Parathyroid adenoma (tissue), 2 donors: ENCODE measurements at regions not wholly inside any gene's neighbourhood (a gene's known extent, or its start where the extent isn't known, plus 50 kb on each side); places are given as distances from the start of the nearest gene placed in this dataset.
"Not testable (repeated sequence)": the region's sequence is repeated elsewhere in the genome, so short reads cannot be mapped to it uniquely, and the experiment has no call there.

Experiments used
- H2AFZ ChIP-seq: fragments of 300-600 bp; sonication (generic); one replicate; pipeline ENCODE4 v1.7.0; 2017; ENCODE audit warnings: antibody characterized with exemption, mild to moderate bottlenecking
- H3K27ac ChIP-seq: fragments of 300-600 bp; sonication (generic); one replicate; pipeline ENCODE4 v1.7.0; 2017
- H3K27me3 ChIP-seq: fragments of 300-600 bp; sonication (generic); one replicate; pipeline ENCODE4 v1.7.0; 2017; ENCODE audit warnings: low read length; ENCODE audit not compliant: control insufficient read depth, insufficient read depth
- H3K36me3 ChIP-seq: fragments of 300-600 bp; sonication (generic); one replicate; pipeline ENCODE4 v1.7.0; 2017; ENCODE audit warnings: low read length; ENCODE audit not compliant: control insufficient read depth, insufficient read depth
- H3K4me1 ChIP-seq: fragments of 300-600 bp; sonication (generic); one replicate; pipeline ENCODE4 v1.7.0; 2017; ENCODE audit warnings: control low read depth
- H3K4me2 ChIP-seq: fragments of 300-600 bp; sonication (generic); one replicate; pipeline ENCODE4 v1.7.0; 2017; ENCODE audit warnings: low read length
- H3K4me3 ChIP-seq: fragments of 300-600 bp; sonication (generic); one replicate; pipeline ENCODE4 v1.7.0; 2017; ENCODE audit warnings: low read depth, low read length
- H3K79me2 ChIP-seq: fragments of 300-600 bp; sonication (generic); one replicate; pipeline ENCODE4 v1.7.0; 2017; ENCODE audit warnings: control low read depth
- H3K9ac ChIP-seq: fragments of 300-600 bp; sonication (generic); one replicate; pipeline ENCODE4 v1.7.0; 2017; ENCODE audit warnings: mild to moderate bottlenecking
- H3K9me3 ChIP-seq: fragments of 300-600 bp; sonication (generic); one replicate; pipeline ENCODE4 v1.7.0; 2017; ENCODE audit warnings: low read length; ENCODE audit not compliant: control insufficient read depth
- TF ChIP-seq, protein P1 (sequence below): fragments of 300-600 bp; sonication (generic); IDR thresholded peaks from one replicate; pipeline ENCODE4 v1.7.0; 2017; ENCODE audit warnings: antibody characterized with exemption, mild to moderate bottlenecking
- donor health status: primary hyperparathyroidism.

DNA sequence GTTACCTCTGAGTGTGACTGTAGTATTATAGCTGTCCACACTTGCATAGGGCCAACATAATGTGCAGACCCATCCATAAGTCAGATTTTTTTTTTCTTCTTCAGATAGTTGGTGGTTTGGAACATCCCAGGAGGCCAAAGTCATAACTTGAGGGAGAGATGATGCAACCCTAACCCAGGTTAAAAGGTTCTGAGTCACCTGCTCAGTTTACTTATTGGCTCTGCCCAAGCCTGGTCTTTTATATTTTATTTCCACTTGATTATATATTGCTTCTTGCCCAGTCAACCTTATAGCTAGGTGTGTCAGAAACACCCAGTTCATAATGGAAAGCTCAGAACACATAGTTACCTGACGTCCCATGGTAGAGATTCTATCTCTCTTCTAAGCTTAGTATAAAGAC, 113.1 kb upstream of the PCSK1 start:
- no peaks in the 10 kb centered on the region for H3K36me3 ChIP-seq
- H3K4me2 ChIP-seq, result no peak overlapping the region
- H3K9ac ChIP-seq, result no peak overlapping the region
- no peak overlapping the region for H2AFZ ChIP-seq
- H3K4me1 ChIP-seq, result no peaks in the 10 kb centered on the region
- TF ChIP-seq, protein P1, sequence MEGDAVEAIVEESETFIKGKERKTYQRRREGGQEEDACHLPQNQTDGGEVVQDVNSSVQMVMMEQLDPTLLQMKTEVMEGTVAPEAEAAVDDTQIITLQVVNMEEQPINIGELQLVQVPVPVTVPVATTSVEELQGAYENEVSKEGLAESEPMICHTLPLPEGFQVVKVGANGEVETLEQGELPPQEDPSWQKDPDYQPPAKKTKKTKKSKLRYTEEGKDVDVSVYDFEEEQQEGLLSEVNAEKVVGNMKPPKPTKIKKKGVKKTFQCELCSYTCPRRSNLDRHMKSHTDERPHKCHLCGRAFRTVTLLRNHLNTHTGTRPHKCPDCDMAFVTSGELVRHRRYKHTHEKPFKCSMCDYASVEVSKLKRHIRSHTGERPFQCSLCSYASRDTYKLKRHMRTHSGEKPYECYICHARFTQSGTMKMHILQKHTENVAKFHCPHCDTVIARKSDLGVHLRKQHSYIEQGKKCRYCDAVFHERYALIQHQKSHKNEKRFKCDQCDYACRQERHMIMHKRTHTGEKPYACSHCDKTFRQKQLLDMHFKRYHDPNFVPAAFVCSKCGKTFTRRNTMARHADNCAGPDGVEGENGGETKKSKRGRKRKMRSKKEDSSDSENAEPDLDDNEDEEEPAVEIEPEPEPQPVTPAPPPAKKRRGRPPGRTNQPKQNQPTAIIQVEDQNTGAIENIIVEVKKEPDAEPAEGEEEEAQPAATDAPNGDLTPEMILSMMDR, result no peak
- H3K27ac ChIP-seq, result no peak overlapping the region
- no peaks in the 10 kb centered on the region for H3K9me3 ChIP-seq
- H3K4me3 ChIP-seq, result no peak overlapping the region
- H3K27me3 ChIP-seq, result no peaks in the 10 kb centered on the region
- H3K79me2 ChIP-seq, result no peaks in the 10 kb centered on the region

- Histone ChIP-seq H3K27ac (no peak overlapping the region), H3K9ac (no peak overlapping the region), H3K36me3 (no peaks in the 10 kb centered on the region), H3K9me3 (no peaks in the 10 kb centered on the region), H2AFZ (no peak overlapping the region), H3K4me2 (no peak overlapping the region), H3K4me3 (no peak overlapping the region), H3K4me1 (no peaks in the 10 kb centered on the region), H3K27me3 (no peaks in the 10 kb centered on the region), H3K79me2 (no peaks in the 10 kb centered on the region)
- TF ChIP-seq, protein P1, result no peak
Measured at GRCh38 chr5:96547486-96547885, 114.4 kb upstream of the PCSK1 start.

- no peak overlapping the region for H3K27ac ChIP-seq
- no peaks in the 10 kb centered on the region for H3K27me3 ChIP-seq
- H3K36me3 ChIP-seq, result no peaks in the 10 kb centered on the region
- H3K4me1 ChIP-seq, result no peaks in the 10 kb centered on the region
- H2AFZ ChIP-seq, result no peak overlapping the region
- no peaks in the 10 kb centered on the region for H3K9me3 ChIP-seq
- no peak overlapping the region for H3K4me2 ChIP-seq
- H3K9ac ChIP-seq, result no peak overlapping the region
- H3K4me3 ChIP-seq, result no peak overlapping the region
- H3K79me2 ChIP-seq, result no peaks in the 10 kb centered on the region
- TF ChIP-seq, protein P1, result no peak
Measured at GRCh38 chr5:96548905-96549304, 113.3 kb upstream of the CAST start.

DNA sequence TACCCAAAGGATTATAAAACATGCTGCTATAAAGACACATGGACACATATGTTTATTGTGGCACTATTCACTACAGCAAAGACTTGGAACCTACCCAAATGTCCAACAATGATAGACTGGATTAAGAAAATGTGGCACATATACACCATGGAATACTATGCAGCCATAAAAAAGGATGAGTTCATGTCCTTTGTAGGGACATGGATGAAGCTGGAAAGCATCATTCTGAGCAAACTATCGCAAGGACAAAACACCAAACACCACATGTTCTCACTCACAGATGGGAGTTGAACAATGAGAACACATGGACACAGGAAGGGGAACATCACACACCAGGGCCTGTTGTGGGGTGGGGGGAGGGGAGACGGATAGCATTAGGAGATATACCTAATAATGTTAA, 101.3 kb upstream of the CAST start:
- H3K9ac ChIP-seq, H3K4me2 ChIP-seq, H3K9me3 ChIP-seq, H3K79me2 ChIP-seq, H3K27me3 ChIP-seq, H3K4me1 ChIP-seq, H3K36me3 ChIP-seq, H3K4me3 ChIP-seq, H2AFZ ChIP-seq, H3K27ac ChIP-seq: not testable (repeated sequence)

DNA sequence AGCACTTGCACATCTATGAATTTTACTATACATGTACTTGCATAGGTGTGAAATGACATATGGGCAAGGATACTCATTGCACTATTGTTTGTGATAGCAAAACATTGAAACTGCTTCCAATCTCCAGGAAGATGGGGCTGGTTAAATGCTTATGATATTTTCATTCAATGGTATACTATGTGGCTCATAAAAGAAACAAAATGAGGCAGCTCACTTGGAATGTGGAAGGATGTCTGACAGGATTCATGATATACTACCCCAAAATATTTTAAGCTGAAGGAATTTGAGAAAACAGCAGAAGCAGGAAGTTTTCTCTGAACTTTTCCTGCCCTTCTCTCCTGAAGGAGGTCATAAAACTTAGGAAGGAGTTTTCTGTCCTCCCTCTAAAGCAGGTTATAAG, 99.6 kb upstream of the CAST start:
- Histone ChIP-seq H3K4me2 (no peak overlapping the region), H3K36me3 (no peaks in the 10 kb centered on the region), H3K79me2 (no peaks in the 10 kb centered on the region), H3K9ac (no peak overlapping the region), H2AFZ (no peak overlapping the region), H3K27ac (no peak overlapping the region), H3K9me3 (no peaks in the 10 kb centered on the region), H3K4me1 (no peaks in the 10 kb centered on the region), H3K4me3 (no peak overlapping the region), H3K27me3 (no peaks in the 10 kb centered on the region)
- TF ChIP-seq, protein P1, result no peak
